WTC11 (cell line): ENCODE measurements at regions not wholly inside any gene's neighbourhood (a gene's known extent, or its start where the extent isn't known, plus 50 kb on each side); places are given as distances from the start of the nearest gene placed in this dataset.

Source experiments
- ATAC-seq: fragments of 200-7000 bp; cut with Tn5 transposase; 2 replicates; pipeline ENCODE4 v1.10.0; 2021; ENCODE audit warnings: mild to moderate bottlenecking, moderate library complexity
- CTCF ChIA-PET: fragments of 300-600 bp; sonication (Branson Sonifier 250); formaldehyde crosslinking; loops from one replicate; lab custom pipeline; 2021; ENCODE audit warnings: antibody characterized with exemption; lab: Charles Lee
- POLR2A ChIA-PET: fragments of 350-600 bp; sonication (Branson Sonifier 250); formaldehyde crosslinking; loops from one replicate; lab custom pipeline; 2021; ENCODE audit warnings: antibody characterized with exemption; lab: Charles Lee
- DNase-seq: peaks from one replicate; pipeline ENCODE4 v3.0.0; 2021; ENCODE audit warnings: low spot score
- H3K27ac Mint-ChIP-seq: 2 replicates; pipeline ENCODE4 v1.8.0; 2021; ENCODE audit warnings: mixed read lengths
- H3K27me3 Mint-ChIP-seq: 2 replicates; pipeline ENCODE4 v1.8.0; 2021; ENCODE audit warnings: low read depth, mild to moderate bottlenecking, moderate library complexity, mixed read lengths
- H3K36me3 Mint-ChIP-seq: 2 replicates; pipeline ENCODE4 v1.8.0; 2021; ENCODE audit warnings: mixed read lengths
- H3K4me1 Mint-ChIP-seq: 2 replicates; pipeline ENCODE4 v1.8.0; 2022; ENCODE audit warnings: mixed read lengths
- H3K4me3 Mint-ChIP-seq: 2 replicates; pipeline ENCODE4 v1.8.0; 2021; ENCODE audit warnings: mild to moderate bottlenecking, moderate library complexity, mixed read lengths
- H3K9me3 Mint-ChIP-seq: 2 replicates; pipeline ENCODE4 v1.8.0; 2021; ENCODE audit warnings: mixed read lengths
- AR ChIP-seq: fragments of 250-450 bp; sonication (Bioruptor Pico); IDR thresholded peaks from 2 replicates; pipeline ENCODE4 v1.9.0; 2021; ENCODE audit warnings: mild to moderate bottlenecking
- ARID4B ChIP-seq: sonication (generic); formaldehyde crosslinking; IDR thresholded peaks from 2 replicates; pipeline ENCODE4 v1.8.0; 2023; ENCODE audit warnings: missing genetic modification reagents, mild to moderate bottlenecking, borderline replicate concordance
- ATF3 ChIP-seq: sonication (generic); formaldehyde crosslinking; conservative IDR thresholded peaks from 2 replicates; pipeline ENCODE4 v1.8.1; 2022; ENCODE audit warnings: mild to moderate bottlenecking, missing genetic modification reagents
- E2F4 ChIP-seq: sonication (generic); formaldehyde crosslinking; IDR thresholded peaks from 2 replicates; pipeline ENCODE4 v1.8.1; 2022; ENCODE audit warnings: low read depth, mild to moderate bottlenecking, moderate library complexity, missing genetic modification reagents, borderline replicate concordance
- ETV6 ChIP-seq: sonication (generic); formaldehyde crosslinking; IDR thresholded peaks from 2 replicates; pipeline ENCODE4 v1.8.1; 2022; ENCODE audit warnings: mild to moderate bottlenecking, missing genetic modification reagents
- FOXJ3 ChIP-seq: sonication (generic); formaldehyde crosslinking; IDR thresholded peaks from 2 replicates; pipeline ENCODE4 v1.9.0; 2021; ENCODE audit warnings: missing genetic modification reagents, mild to moderate bottlenecking, borderline replicate concordance
- MYBL2 ChIP-seq: sonication (generic); formaldehyde crosslinking; IDR thresholded peaks from 2 replicates; pipeline ENCODE4 v1.8.1; 2023; ENCODE audit warnings: mild to moderate bottlenecking, moderate library complexity, missing genetic modification reagents
- NFE2L1 ChIP-seq: sonication (generic); formaldehyde crosslinking; IDR thresholded peaks from 2 replicates; pipeline ENCODE4 v1.8.1; 2023; ENCODE audit warnings: missing genetic modification reagents
- NR1H2 ChIP-seq: sonication (generic); formaldehyde crosslinking; IDR thresholded peaks from 2 replicates; pipeline ENCODE4 v1.9.0; 2021; ENCODE audit warnings: mild to moderate bottlenecking, moderate library complexity, missing genetic modification reagents
- NR3C1 ChIP-seq: sonication (generic); formaldehyde crosslinking; conservative IDR thresholded peaks from 2 replicates; pipeline ENCODE4 v1.8.1; 2023; ENCODE audit warnings: low read depth, mild to moderate bottlenecking, missing genetic modification reagents
- OVOL2 ChIP-seq: fragments of 250-450 bp; sonication (Bioruptor Pico); IDR thresholded peaks from 2 replicates; pipeline ENCODE4 v1.9.0; 2021; ENCODE audit warnings: mild to moderate bottlenecking, borderline replicate concordance
- PRRX2 ChIP-seq: fragments of 250-450 bp; sonication (Bioruptor Pico); IDR thresholded peaks from 2 replicates; pipeline ENCODE4 v1.8.0; 2021; ENCODE audit warnings: mild to moderate bottlenecking
- RORB ChIP-seq: fragments of 250-450 bp; sonication (Bioruptor Pico); IDR thresholded peaks from 2 replicates; pipeline ENCODE4 v1.9.0; 2021; ENCODE audit warnings: mild to moderate bottlenecking
- SMAD4 ChIP-seq: sonication (generic); formaldehyde crosslinking; IDR thresholded peaks from 2 replicates; pipeline ENCODE4 v1.8.0; 2022; ENCODE audit warnings: mild to moderate bottlenecking, missing genetic modification reagents
- USF1 ChIP-seq: sonication (generic); formaldehyde crosslinking; IDR thresholded peaks from 2 replicates; pipeline ENCODE4 v1.8.0; 2022; ENCODE audit warnings: mild to moderate bottlenecking, missing genetic modification reagents
- ZNF138 ChIP-seq: sonication (generic); formaldehyde crosslinking; conservative IDR thresholded peaks from 2 replicates; pipeline ENCODE4 v1.8.1; 2022; ENCODE audit warnings: mild to moderate bottlenecking, moderate library complexity, missing genetic modification reagents
- ZNF317 ChIP-seq: sonication (generic); formaldehyde crosslinking; IDR thresholded peaks from 2 replicates; pipeline ENCODE4 v1.8.1; 2023; ENCODE audit warnings: low read depth, mild to moderate bottlenecking, moderate library complexity, missing genetic modification reagents, borderline replicate concordance
- ZNF416 ChIP-seq: fragments of 250-450 bp; sonication (Bioruptor Pico); IDR thresholded peaks from 2 replicates; pipeline ENCODE4 v1.9.0; 2021; ENCODE audit warnings: mild to moderate bottlenecking, inconsistent platforms
- TF ChIP-seq, protein P1 (sequence below): sonication (generic); formaldehyde crosslinking; IDR thresholded peaks from 2 replicates; pipeline ENCODE4 v1.8.1; 2022; ENCODE audit warnings: missing genetic modification reagents, borderline replicate concordance

DNA sequence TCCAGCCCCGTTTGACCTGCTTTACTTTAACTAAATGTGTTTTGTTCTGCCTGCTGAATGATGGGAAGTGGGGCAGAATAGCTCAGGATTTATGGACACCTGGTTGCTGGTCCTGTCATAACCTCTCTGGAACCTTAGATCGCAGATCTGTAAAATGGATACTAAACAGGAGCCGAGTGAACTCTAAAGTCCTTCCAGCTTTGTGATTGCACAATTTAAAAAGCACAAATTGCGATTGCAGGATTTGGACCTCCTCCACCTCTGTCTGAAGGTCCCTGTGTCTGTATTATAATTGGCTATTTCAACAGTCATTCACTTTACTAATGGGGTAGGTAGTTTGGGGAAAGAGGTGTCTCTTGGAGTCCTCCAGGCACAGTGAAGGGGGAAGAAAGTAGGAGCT, 220.4 kb downstream of the LY86 start:
- Mint-ChIP-seq H3K4me1 (peaks cover 30% of the 10 kb centered on the region), H3K9me3 (no peaks in the 10 kb centered on the region), H3K27ac (no peak overlapping the region), H3K4me3 (no peak overlapping the region), H3K27me3 (no peaks in the 10 kb centered on the region), H3K36me3 (no peaks in the 10 kb centered on the region)
- ChIA-PET POLR2A (interaction anchor here (0.5 kb wide), 1 partner anchor 53 kb away, joined by 3 read pairs; no protein-coding TSS in a partner anchor), CTCF (no interaction called here)
- ATAC-seq, result no peak
- TF ChIP-seq ATF3, result no peak
- no peak for TF ChIP-seq PRRX2
- TF ChIP-seq RORB (CRISPR knock-in tag), result no peak
- DNase-seq, result no peak

DNA sequence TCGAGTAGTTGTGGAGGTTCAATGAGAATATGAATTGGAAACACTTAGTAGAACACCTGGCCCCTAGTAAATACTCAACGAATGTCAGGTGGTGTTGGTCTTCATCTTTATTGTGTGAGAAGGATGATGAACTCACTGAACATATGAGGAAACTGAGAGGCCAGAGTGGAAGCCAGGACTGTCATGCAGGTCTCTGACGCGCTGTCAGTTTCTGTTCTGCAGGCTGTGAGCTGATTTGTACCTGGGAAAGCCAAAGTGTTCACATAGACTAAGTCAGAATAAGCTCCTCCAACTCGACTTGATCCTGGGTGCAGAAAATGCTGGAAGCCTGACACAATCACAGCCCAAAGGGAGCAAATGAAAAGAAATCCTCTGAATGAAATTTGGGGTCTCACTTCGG, 222.2 kb downstream of the LY86 start:
- DNase-seq (no peak), ATAC-seq (no peak)
- Mint-ChIP-seq H3K27me3 (no peaks in the 10 kb centered on the region), H3K4me1 (peaks cover 30% of the 10 kb centered on the region), H3K27ac (peak overlapping the region; percentile 86; the same call in 1 of the 2 replicates), H3K4me3 (no peak overlapping the region), H3K9me3 (no peaks in the 10 kb centered on the region), H3K36me3 (no peaks in the 10 kb centered on the region)
- no peak for TF ChIP-seq NR3C1 (CRISPR knock-in tag)
- TF ChIP-seq NFE2L1 (CRISPR knock-in tag), result no peak
- TF ChIP-seq, protein P1, sequence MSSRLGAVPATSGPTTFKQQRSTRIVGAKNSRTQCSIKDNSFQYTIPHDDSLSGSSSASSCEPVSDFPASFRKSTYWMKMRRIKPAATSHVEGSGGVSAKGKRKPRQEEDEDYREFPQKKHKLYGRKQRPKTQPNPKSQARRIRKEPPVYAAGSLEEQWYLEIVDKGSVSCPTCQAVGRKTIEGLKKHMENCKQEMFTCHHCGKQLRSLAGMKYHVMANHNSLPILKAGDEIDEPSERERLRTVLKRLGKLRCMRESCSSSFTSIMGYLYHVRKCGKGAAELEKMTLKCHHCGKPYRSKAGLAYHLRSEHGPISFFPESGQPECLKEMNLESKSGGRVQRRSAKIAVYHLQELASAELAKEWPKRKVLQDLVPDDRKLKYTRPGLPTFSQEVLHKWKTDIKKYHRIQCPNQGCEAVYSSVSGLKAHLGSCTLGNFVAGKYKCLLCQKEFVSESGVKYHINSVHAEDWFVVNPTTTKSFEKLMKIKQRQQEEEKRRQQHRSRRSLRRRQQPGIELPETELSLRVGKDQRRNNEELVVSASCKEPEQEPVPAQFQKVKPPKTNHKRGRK (CRISPR knock-in tag), result no peak
- TF ChIP-seq AR (CRISPR knock-in tag), result no peak
- no peak for TF ChIP-seq ZNF416 (CRISPR knock-in tag)
- no peak for TF ChIP-seq NR1H2
- no peak for TF ChIP-seq OVOL2
- TF ChIP-seq USF1 (CRISPR knock-in tag), result no peak
- no peak for TF ChIP-seq ETV6 (CRISPR knock-in tag)
- TF ChIP-seq ZNF317 (CRISPR knock-in tag), result no peak
- TF ChIP-seq ZNF138 (CRISPR knock-in tag), result no peak
- TF ChIP-seq SMAD4 (CRISPR knock-in tag), result no peak
- TF ChIP-seq MYBL2 (CRISPR knock-in tag), result no peak
- TF ChIP-seq E2F4, result no peak
- no peak for TF ChIP-seq FOXJ3
- no peak for TF ChIP-seq ARID4B
- POLR2A ChIA-PET, result no interaction called here
- CTCF ChIA-PET, result interaction anchor here (2.1 kb wide), 1 partner anchor 52 kb away, joined by 7 read pairs; no protein-coding TSS in a partner anchor
